COR-L47 (cell line): ENCODE measurements at regions not wholly inside any gene's neighbourhood (a gene's known extent, or its start where the extent isn't known, plus 50 kb on each side); places are given as distances from the start of the nearest gene placed in this dataset.
A peak's percentile ranks its signal among the peaks of the same experiment; 100 is the strongest.
"Not testable (repeated sequence)": the region's sequence is repeated elsewhere in the genome, so short reads cannot be mapped to it uniquely, and the experiment has no call there.

Source experiments
- DNase-seq: peaks from one replicate; lab custom pipeline; 2025; lab: John Stamatoyannopoulos, UW

DNA sequence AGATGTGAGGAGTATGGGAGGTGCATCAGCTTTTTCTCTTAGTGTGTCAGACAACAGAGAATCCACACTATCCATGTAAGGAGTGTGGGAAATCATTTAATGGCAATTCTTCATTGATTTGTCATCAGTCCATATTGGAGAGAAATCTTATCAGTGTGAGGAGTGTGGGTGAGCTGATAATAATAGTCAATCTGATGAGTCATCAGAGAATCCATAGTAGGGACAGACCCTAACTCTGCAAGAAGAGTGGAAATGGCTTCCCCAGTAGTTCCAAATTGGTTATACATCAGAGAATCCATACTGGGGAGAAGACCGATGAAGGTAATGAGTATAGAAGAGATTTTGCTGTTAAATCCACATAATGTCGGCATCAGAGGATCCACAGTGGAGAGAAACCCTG lies 150.5 kb upstream of the THUMPD2 start:
- DNase-seq: no peak

DNA sequence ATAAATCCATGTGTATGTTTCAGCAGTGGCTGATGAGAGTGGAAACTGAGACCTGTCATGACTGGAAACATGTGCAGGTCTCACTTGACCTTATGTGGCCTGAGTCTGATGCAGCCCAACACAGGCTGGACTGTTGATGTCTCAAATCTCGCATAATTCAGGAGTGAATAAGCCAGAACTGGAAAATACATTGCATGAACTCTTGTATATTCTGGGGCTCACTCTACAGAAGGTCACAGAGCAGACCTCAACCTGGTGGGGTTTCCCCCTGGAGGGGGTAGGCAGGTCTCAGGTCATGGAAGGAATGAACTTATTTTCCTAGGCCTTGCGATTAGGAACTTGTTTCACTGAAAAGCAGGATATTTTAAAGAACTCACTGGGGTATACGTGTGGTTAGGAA lies 146.3 kb upstream of the THUMPD2 start:
- no peak for DNase-seq

- DNase-seq: no peak
Measured at GRCh38 chr2:39923455-39923854, 144.4 kb upstream of the THUMPD2 start.

DNA sequence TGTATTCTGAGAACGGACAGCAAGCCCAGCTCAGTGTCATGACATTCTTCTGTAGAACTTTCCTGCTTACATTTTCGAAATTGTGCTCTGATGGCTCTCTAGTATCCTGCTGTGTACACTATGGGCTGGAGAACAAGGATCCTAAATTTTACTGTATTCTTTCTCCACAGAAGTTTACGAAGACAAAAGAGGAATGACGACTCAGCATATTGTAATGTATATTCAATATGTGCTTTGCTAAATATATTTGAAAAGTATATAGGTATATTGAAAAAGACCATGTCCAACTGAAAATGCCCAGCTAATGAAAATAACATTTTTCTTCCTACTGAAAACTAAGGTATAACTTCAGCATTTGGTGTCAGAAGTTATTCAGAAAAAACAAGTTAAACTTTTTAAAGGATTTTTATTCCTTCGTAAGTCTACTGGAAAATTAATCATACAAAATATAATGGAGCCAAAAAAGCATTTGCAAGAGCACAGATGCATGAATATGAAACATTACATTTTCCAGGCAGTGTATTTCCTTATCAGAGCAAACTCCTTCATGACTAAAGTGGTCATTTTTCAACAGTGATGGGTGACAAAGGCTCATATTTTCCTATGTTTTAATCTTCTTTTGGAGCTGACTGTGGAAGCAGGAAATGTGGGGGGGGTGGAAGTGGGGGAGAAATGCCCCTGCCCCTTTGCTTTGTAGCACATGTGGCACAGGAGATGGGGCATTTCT lies 143.8 kb upstream of the THUMPD2 start:
- DNase-seq: no peak

DNA sequence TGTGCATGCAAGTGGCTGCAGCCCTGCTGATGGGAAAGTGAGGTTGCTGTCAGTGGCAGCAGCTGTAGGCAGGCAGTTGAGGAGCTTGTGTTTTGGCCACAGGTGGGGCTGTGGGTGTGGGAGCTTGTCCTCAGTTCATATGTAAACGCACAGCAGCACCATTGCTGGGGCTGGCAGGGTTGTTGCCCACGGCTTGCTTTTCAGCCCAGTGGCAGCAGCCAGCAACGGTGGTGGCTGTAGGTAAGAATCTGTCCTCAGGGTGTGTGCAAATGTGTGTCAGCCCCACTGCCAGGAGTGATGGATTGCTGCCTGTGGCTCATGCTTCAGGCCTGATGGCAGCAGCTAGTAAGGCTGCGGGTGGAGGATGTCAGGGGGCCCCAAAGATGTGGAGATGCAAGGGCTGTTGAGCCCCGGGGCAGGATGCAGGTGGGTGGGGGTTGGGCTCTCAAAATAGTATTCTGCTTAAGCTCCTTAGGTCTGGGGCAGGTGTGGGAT lies 141.3 kb upstream of the THUMPD2 start:
- no peak for DNase-seq

GRCh38 chr2:39919511-39920306 lies 140.7 kb upstream of the THUMPD2 start:
- DNase-seq: no peak

DNA sequence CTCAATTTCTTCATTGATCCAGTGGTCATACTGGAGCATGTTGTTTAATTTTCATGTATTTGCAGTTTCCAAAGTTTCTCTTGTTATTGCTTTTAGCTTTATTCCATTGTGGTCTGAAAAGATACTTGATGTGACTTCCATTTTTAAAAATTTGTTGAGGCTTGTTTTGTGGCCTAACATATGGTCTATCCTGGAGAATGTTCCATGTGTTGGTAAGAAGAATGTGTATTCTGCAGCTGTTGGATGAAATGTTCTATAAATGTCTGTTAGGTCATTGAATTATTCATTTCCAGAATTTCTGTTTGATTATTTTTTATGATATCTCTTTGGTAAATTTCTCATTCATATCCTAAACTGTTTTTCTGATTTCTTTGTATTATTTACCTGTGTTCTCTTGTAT lies 139.8 kb upstream of the THUMPD2 start:
- no peak for DNase-seq

DNA sequence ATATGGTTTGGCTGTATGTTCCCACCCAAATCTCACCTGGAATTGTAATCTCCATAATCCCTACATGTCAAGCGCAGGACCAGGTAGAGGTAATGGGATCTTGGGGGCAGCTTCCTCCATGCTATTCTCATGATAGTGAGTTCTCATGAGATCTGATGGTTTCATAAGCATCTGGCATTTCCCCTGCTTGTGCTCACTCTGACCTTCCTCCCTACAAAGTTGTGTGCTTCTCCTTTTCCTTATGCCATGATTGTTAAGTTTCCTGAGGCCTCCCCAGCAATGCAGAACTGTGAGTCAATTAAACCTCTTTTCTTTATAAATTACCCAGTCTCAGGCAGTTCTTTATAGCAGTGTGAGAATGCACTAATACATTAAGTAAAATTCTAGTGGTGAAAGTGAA lies 138.3 kb upstream of the THUMPD2 start:
- DNase-seq: not testable (repeated sequence)

- DNase-seq: no peak
Measured at GRCh38 chr2:39914949-39915348, 135.9 kb upstream of the THUMPD2 start.

GRCh38 chr2:39913648-39914461 lies 134.8 kb upstream of the THUMPD2 start:
- DNase-seq: peak; percentile 60

DNA sequence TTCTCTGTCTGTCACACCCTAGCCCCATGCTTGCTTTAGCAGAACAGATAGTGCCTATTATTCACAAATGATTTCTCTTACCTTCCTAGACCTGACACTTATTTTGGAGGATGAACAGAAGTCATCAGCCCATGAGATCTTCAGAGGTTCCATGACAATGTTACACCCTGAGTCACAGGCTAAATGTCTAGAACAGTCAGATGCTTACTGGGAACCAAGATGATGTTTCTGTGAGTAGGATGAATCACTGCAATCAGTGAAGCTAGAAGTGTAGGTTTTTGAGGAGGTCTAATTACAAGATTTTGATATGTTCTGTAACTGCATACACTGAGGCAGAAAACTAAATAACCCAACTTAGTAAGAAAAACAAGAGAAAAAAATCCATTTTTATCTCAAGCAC lies 123.0 kb upstream of the THUMPD2 start:
- DNase-seq: no peak

- no peak for DNase-seq
Measured at GRCh38 chr2:39898934-39899333, 119.9 kb upstream of the THUMPD2 start.

- DNase-seq: no peak
Measured at GRCh38 chr2:39897273-39897672, 118.2 kb upstream of the THUMPD2 start.

DNA sequence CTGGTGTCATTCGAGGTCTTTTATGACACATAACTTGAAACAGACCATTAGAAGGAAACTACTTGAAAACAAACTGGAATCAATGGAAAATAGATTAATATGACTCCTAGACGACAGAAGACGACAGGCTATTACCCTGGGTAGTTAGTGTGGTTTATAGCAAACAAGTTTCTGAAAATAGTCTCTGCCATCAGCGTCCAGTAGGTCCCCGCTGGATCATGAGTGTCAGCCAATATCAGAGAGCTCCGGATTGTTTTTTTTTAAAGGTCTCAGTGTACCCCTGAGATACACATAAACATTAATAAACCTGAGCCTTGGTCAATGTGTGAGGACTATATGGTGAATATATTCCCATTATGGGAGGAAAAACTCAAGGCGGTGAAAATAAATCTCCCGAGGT lies 115.0 kb upstream of the THUMPD2 start:
- no peak for DNase-seq

GRCh38 chr2:39893616-39894015 lies 114.6 kb upstream of the THUMPD2 start:
- no peak for DNase-seq

- no peak for DNase-seq
Measured at GRCh38 chr2:39881948-39882347, 102.9 kb upstream of the THUMPD2 start.

DNA sequence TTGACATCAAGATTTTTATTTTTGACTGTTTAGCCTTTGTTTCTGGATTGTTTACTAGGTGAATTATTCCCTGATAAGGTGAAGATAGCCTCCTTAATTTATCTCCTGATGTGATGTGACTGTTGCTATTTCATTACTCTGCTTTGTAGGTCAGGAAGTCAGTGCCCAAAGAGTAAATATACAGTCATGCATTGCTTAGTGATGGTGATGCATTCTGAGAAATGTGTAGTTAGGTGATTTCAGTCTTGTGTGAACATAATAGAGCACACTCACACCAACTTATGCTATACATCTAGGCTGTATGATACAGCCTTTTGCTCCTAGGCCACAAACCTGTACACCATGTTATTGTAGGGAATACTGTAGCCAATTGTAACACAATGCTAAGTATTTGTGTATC lies 102.4 kb upstream of the THUMPD2 start:
- DNase-seq: no peak

DNA sequence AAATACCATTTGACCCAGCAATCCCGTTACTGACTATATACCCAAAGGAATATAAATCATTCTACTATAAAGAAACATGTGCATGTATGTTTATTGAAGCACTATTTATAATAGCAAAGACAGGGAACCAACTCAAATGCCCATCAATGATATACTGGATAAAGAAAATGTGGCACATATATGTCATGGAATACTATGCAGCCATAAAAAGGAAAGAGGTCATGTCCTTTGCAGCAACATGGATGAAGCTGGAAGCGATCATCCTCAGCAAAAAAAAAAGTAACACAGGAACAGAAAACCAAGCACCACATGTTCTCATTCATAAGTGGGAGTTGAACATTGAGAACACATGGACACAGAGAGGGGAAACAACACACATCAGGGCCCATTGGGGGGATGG lies 99.9 kb upstream of the THUMPD2 start:
- not testable (repeated sequence) for DNase-seq

DNA sequence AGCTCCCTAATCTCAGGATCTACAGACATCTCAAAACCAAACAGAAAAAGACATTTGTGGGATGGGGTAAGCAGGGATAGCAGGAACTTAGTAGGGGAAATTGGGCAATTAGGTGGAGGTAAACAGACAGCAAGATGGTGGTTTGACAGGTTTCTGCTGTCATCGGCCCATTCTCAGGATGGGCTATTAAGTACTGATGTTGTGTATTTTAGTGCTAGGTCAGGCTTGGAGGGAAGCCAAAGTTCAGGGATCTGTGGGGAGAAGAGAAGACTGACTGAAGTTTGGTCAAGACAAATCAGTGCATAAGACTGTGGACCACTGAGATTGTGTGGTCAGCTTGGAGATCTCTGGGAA lies 96.8 kb upstream of the THUMPD2 start:
- no peak for DNase-seq

GRCh38 chr2:39875182-39875913 lies 96.3 kb upstream of the THUMPD2 start:
- DNase-seq: no peak

- DNase-seq: no peak
Measured at GRCh38 chr2:39874236-39874635, 95.2 kb upstream of the THUMPD2 start.

GRCh38 chr2:39873586-39873985 lies 94.5 kb upstream of the THUMPD2 start:
- DNase-seq: no peak
